Heart left ventricle (tissue), 13 donors: ENCODE measurements at regions not wholly inside any gene's neighbourhood (a gene's known extent, or its start where the extent isn't known, plus 50 kb on each side); places are given as distances from the start of the nearest gene placed in this dataset.

Experiments used
- CTCF ChIP-seq, 12 donors: fragments of 200-600 bp; sonication (generic) in 4 of 12; IDR thresholded peaks; one replicate each; pipeline versions ENCODE4 v1.5.0 to v1.8.0; 2018 to 2022; ENCODE audit warnings: antibody characterized with exemption in 12 of 12, mild to moderate bottlenecking in 5 of 12
- POLR2A ChIP-seq, 2 donors: fragments of 450-650 bp; IDR thresholded peaks; one replicate each; pipeline ENCODE4 v1.6.1; 2017; ENCODE audit warnings: antibody characterized with exemption in 2 of 2, mild to moderate bottlenecking in 2 of 2, moderate library complexity in 2 of 2
- donor health status: ischemic (EF 13 %, LVEDD 7.1; RV severe dilation, severe dysfunction).
- donor health status: DM: no; HTN: yes; CAD: no.
- donor health status: DM: no; HTN: no; CAD: no.
- donor health status: ischemic (EF 25% LVEDD 6.9; RV normal size, moderate dysfunction).
- donor health status: ischemic (EF 25% LVEDD 5.7; RV mildly dilated, moderate dysfunction).
- donor health status: ischemic (EF 35%, LVEDD 5.7; RV mildly dilated, moderate dysfunction).
- donor health status: nonischemic (EF 11% LVEDD 7.7; RV severe dilation, severe dysfunction).
- donor health status: DM: yes; HTN: yes; CAD: no.
- donor health status: PGD.
- donor health status: ischemic (EF 29% LVEDD 5.4; RV normal size, mild dysfunction).
- donor health status: nonischemic (EF 23%, LVEDD 6.1; RV moderate dilation, normal function).

DNA sequence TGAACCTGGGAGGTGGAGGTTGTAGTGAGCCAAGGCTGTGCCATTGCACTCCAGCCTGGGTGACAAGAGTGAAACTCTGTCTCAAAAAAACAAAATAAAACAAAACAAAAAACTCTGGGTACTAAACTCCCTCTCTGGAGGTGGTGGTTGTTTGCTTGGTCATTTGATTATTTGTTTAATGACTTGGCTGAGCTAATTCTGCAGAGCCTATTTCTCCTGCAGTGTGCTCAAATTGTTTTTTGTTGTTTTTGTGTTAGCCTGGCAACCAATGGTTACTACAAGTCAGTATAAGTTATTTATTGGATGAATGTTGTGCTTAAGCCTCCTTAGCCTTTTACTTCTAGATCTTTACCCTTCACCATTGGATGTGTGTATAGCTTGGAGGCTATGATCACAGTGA is 387.5 kb downstream of the ADCYAP1 start:
- TF ChIP-seq CTCF (IDR thresholded peaks at IDR 0.05): no peak
- no peak for TF ChIP-seq POLR2A (IDR thresholded peaks at IDR 0.05)
